ENCODE measurements at regions not wholly inside any gene's neighbourhood (a gene's known extent, or its start where the extent isn't known, plus 50 kb on each side); places are given as distances from the start of the nearest gene placed in this dataset.
"Not testable (repeated sequence)": the region's sequence is repeated elsewhere in the genome, so short reads cannot be mapped to it uniquely, and the experiment has no call there.

- DNase-seq (ENCODE audit: low read depth in 4 of 4, low spot score in 2 of 4) = not testable (repeated sequence)
Observed at GRCh38 chrX:138962419-138962818, 250.9 kb upstream of the FGF13 start.

GRCh38 chrX:138954976-138955375 lies 243.5 kb upstream of the FGF13 start:
- DNase-seq (ENCODE audit: low read depth in 4 of 4, low spot score in 2 of 4) = no peak

DNA sequence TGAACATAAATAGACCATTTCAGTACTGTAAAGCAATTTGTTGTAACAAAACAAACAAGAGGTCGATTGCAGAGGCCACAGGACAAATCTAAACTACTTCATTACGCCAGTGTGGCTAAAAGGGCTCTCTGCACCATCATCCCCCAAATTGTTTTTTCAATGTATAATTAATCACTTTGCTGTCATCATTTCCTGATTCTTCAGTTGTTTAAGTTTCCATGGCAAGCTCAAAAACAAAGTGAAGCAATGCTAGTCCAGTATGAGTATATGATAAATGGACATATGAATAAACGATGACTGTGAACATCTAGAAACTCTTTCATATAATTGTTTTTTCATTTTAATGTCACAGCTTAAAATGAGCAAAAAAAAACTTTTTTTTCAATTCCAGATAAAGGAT lies 235.4 kb upstream of the FGF13 start:
- no peak for DNase-seq (ENCODE audit: low read depth in 4 of 4, low spot score in 2 of 4)

DNA sequence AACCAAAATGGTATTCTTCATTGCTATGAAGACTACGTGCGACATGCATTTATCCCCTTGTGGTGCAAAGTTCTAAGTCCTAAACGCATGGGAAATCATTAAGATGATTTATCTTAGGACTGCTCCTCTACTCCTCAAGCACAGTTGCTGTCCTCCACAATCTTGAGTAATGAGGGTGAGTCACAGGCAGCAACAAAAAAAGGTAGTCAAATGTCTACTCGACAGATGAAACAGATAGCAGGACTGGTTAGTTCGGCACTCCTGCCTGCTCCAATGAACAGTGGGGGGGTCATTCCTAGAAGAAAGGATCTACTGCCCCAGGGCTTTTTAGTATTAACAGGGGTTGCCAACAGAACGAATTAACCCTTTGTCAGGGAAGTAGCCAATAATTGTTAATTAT lies 233.7 kb upstream of the FGF13 start:
- DNase-seq (ENCODE audit: low read depth in 4 of 4, low spot score in 2 of 4) = no peak

DNA sequence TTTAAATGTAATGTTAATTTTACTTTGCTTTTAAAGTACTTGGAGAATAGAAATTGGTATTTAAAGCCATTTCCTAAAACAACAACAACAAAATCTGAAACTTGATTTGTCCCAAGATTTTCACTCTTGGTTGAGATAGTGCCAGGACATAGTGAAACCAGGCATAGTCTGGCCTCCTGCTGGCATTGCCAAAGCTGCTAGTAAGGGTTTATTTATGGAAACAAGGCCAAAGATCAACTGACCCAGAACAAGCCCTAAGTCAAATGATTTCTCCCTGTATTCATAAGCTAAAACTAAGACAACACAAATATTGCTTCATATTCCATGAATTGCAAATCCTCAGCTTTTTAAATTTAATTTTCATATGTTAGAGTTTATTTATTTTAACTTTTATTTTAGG lies 227.5 kb upstream of the FGF13 start:
- DNase-seq (ENCODE audit: low read depth in 4 of 4, low spot score in 2 of 4) = no peak

- no peak for DNase-seq (ENCODE audit: low read depth in 4 of 4, low spot score in 2 of 4)
Observed at GRCh38 chrX:138938003-138938402, 226.5 kb upstream of the FGF13 start.

DNA sequence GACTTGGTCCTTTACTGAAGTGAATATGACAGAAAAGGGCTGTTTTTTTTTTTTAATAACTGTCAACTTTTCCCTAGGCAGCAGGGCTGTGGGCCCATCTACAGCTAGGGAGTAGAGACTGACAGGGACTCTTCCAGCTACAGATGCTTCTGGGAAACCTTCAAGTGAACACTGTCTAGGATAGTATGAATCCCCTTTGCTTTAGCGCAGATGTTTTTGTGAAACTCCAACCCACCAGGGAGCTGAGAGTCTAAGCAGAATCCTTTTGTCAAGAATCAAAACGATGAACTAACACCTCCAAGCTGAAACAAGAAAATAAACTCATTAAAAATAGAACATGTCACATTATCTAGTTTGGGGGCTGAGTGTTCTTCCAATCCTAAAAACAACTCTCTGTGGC lies 219.7 kb upstream of the FGF13 start:
- no peak for DNase-seq (ENCODE audit: low read depth in 4 of 4, low spot score in 2 of 4)

- DNase-seq (ENCODE audit: low read depth in 4 of 4, low spot score in 2 of 4) = no peak
Observed at GRCh38 chrX:138930583-138930945, 219.0 kb upstream of the FGF13 start.

DNA sequence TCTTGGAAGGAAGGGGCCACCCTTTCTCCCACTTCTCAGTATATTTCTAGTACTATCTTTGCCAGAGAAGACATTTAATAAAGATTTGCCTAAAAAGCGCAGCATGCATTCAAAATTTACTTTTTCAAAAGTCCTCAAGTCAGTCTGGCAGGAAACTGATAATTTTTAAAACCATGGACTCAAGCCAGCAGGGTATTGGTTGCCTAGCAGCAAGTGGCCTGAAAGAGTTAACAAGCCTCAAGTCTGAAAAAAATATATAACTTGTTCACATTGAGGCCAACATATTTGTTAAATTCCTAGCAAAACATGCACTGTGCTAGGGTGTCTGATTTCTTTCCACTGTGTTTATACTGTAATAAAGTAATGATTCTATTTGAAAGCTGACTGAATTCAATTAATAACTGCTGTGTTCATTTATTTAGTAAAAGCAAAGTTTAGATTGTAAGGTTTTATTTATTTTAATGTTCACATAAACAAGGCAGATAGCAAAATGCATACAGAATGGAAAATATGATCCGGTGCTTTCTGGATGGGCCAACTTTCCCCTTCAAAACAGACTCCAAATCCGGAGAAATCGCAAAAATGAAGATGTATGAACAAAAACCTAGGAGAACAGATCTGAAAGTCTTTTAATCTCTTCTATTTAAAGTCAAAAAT lies 218.5 kb upstream of the FGF13 start:
- DNase-seq (ENCODE audit: low read depth in 4 of 4, low spot score in 2 of 4) = no peak

- DNase-seq (ENCODE audit: low read depth in 4 of 4, low spot score in 2 of 4) = no peak
Observed at GRCh38 chrX:138928737-138929459, 217.4 kb upstream of the FGF13 start.

- DNase-seq (ENCODE audit: low read depth in 4 of 4, low spot score in 2 of 4) = no peak
Observed at GRCh38 chrX:138925330-138925729, 213.8 kb upstream of the FGF13 start.

DNA sequence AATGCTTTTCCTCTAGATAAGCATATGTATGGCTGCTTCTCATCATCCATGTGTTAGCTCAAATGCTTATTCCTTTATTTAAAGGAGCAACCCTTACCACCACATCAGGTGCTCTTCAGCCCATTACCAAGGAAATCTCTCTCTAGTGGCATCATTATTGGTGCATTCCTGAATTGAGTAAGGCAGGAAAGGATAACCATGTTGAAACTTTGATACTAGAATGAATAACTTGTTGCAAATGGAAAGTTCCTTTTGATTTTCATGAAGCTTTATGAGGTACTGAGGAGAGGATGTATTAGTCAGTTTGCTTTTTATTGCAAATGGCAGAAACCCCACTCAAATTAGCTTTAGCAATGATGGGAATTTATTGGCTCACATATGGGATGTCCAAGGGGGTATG lies 212.3 kb upstream of the FGF13 start:
- DNase-seq (ENCODE audit: low read depth in 4 of 4, low spot score in 2 of 4) = no peak

DNA sequence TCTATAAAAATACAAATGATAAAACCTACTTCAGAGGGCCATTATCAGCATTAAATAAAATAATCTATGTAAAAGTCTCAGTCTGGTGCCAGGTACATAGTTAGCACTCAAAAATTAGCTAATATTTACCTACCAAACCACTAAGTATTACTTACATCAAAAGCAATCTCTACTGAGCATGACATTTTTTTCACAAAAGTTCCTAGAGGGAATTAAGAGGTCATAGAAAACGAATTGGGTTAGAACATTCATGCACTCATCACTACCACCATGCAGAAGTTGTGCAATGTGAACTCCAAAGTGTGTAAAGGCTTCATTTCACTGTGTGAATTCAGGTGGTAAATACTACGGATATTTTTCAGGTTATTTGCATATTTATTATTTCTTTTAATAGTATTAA lies 209.5 kb upstream of the FGF13 start:
- DNase-seq (ENCODE audit: low read depth in 4 of 4, low spot score in 2 of 4) = no peak

DNA sequence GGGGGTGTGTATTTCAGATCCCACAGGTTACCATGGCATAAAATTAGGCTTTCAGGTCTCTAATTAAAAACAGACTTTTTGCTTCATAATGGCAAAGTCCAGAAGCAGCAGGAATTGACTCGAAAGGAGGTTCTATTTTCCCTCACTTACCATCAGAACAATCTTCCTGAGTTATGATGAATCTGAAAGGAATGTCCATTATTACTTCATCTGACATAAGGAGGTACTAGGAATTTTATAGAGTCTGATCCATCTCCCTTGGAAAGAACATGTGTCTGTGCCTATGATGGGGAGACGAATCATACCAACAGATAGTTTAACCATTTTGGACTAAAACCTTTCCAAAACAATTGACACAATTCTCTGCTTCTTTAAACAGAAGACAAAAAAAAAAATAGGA lies 206.3 kb upstream of the FGF13 start:
- no peak for DNase-seq (ENCODE audit: low read depth in 4 of 4, low spot score in 2 of 4)

GRCh38 chrX:138914767-138915166 lies 203.2 kb upstream of the FGF13 start:
- DNase-seq (ENCODE audit: low read depth in 4 of 4, low spot score in 2 of 4) = no peak

- no peak for DNase-seq (ENCODE audit: low read depth in 4 of 4, low spot score in 2 of 4)
Observed at GRCh38 chrX:138908577-138908976, 197.1 kb upstream of the FGF13 start.

DNA sequence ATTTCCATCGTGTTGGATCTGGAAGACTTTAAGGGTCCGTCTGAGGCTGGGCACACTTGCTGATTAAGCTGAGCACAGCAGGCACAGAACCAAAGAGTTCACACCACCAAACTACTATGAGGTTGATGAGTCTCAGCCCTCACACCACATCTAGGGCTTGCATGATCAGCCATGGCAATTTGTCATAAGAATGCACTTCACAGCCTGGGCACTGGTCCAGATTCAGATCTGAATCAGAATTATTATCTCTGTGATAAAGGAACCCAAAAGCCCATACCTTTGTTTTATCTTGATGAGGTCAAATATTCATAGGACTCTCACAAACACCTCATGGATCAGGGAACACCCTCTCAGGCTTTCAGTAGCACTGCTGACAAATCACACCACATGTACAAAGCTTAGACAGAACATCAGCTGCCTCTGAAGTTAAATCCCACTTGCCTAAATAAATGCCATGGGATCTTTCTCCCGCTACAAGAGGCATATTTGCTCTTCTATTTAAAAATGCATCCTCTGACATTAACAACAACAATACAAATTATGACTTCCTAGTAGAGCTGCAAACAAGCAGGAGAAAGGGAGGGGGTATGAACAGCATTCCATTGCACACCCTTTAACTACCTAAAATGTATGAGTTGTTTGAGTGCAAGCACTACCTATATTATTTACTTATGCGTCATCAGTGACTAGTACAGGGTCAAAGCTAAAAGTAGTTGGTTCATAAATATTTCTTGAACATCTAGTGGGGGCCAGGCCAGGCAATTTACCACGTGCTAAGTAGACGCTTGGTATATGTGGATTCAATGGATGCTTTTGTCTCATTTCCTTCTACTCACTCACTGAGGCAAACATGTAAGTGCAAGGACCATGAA lies 186.3 kb upstream of the FGF13 start:
- DNase-seq (ENCODE audit: low read depth in 4 of 4, low spot score in 2 of 4) = no peak

DNA sequence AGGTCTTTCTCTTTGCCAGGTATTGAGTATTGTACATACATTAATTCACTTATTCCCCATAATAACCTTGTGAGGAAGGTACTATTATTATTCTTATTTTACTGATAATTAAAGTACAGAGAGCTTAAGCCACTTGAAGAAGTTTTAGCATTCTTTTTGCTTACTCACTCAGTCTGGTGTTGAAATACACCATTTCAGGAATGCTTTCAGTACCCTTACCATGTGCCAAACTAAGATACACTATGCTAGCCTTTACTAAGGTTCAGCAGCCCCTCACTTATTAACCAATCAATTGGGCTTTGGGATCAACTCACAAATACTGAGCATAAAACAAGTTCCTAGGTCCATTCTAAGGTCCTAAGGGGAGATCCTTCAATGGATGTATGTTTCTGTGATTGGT lies 179.0 kb upstream of the FGF13 start:
- no peak for DNase-seq (ENCODE audit: low read depth in 4 of 4, low spot score in 2 of 4)

- no peak for DNase-seq (ENCODE audit: low read depth in 4 of 4, low spot score in 2 of 4)
Observed at GRCh38 chrX:138889149-138889548, 177.6 kb upstream of the FGF13 start.

DNA sequence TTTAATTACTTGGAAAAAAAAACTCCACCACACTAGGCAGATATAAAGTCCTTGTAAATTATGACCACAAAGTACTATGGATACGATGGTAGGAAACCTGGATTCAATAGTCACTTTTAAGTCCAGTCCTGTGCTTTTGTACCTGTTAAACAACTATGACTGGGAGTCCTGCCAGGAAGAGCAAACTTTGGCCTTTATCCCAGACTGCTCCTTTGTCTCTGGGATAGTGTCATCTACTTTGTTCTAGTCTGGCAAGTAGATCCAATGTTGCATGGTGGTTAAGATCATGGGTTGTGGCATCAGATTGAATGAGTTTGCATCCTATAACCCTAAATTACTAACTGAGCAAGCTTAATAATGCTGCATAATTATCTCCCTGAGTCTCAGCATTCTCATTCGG lies 175.3 kb upstream of the FGF13 start:
- no peak for DNase-seq (ENCODE audit: low read depth in 4 of 4, low spot score in 2 of 4)

GRCh38 chrX:138885886-138886285 lies 174.4 kb upstream of the FGF13 start:
- no peak for DNase-seq (ENCODE audit: low read depth in 4 of 4, low spot score in 2 of 4)

DNA sequence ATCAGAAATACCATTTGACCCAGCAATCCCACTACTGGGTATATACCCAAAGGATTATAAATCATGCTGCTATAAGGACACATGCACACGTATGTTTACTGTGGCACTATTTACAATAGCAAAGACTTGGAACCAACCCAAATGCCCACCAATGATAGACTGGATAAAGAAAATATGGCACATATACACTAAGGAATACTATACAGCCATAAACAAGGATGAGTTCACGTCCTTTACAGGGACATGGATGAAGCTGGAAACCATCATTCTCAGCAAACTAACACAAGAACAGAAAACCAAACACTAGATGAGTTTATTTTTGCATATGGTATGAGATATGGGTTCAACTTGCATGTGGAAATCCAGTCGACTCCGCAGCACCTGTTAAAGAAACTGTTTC lies 168.8 kb upstream of the FGF13 start:
- DNase-seq (ENCODE audit: low read depth in 4 of 4, low spot score in 2 of 4) = not testable (repeated sequence)
